GM10248 (cell line): ENCODE measurements at regions not wholly inside any gene's neighbourhood (a gene's known extent, or its start where the extent isn't known, plus 50 kb on each side); places are given as distances from the start of the nearest gene placed in this dataset.
A peak's percentile ranks its signal among the peaks of the same experiment; 100 is the strongest.

Experiments
- CTCF ChIA-PET: fragments of 300-600 bp; sonication (Branson Sonifier 250); formaldehyde crosslinking; extraction: SDS; loops from one replicate; lab custom pipeline; 2021; ENCODE audit warnings: antibody characterized with exemption; lab: Yijun Ruan, JAX
- POLR2A ChIA-PET: fragments of 350-650 bp; sonication (Branson Sonifier 250); formaldehyde crosslinking; extraction: SDS; loops from one replicate; lab custom pipeline; 2020; ENCODE audit warnings: antibody characterized with exemption; lab: Yijun Ruan, JAX
- DNase-seq: peaks from one replicate; pipeline ENCODE4 v3.0.0; 2012; ENCODE audit errors: extremely low spot score
- TF ChIP-seq, protein P1 (sequence below): IDR thresholded peaks from 2 replicates; pipeline ENCODE4 v1.5.1; 2012; ENCODE audit warnings: mild to moderate bottlenecking, low read depth; ENCODE audit errors: extremely low read depth, missing control alignments, control extremely low read depth

DNA sequence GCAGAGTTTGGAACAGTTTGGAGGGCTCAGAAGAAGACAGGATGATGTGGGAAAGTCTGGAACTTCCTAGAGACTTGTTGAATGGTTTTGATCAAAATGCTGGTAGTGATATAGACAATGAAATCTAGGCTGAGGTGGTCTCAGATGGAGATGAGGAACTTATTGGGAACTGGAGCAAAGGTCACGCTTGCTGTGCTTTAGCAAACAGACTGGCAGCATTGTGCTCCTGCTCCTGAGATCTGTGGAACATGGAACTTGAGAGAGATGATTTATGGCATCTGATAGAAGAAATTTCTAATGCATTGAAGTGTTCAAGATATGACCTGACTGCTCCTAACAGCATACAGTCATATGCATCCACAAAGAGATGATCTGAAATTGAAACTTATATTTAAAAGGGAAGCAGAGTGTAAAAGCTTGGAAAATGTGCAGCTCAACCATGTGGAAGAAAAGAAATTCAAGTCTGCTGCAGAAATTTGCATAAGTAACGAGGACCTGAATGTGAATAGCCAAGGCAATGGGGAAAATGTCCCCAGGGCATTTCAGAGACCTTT is 186.9 kb upstream of the PHYHIPL start:
- POLR2A ChIA-PET = no interaction called here
- no peak for DNase-seq
- CTCF ChIA-PET = interaction anchor here (1.4 kb wide), 1 partner anchor 18 kb away, joined by 4 read pairs; no protein-coding TSS in a partner anchor
- TF ChIP-seq, protein P1, sequence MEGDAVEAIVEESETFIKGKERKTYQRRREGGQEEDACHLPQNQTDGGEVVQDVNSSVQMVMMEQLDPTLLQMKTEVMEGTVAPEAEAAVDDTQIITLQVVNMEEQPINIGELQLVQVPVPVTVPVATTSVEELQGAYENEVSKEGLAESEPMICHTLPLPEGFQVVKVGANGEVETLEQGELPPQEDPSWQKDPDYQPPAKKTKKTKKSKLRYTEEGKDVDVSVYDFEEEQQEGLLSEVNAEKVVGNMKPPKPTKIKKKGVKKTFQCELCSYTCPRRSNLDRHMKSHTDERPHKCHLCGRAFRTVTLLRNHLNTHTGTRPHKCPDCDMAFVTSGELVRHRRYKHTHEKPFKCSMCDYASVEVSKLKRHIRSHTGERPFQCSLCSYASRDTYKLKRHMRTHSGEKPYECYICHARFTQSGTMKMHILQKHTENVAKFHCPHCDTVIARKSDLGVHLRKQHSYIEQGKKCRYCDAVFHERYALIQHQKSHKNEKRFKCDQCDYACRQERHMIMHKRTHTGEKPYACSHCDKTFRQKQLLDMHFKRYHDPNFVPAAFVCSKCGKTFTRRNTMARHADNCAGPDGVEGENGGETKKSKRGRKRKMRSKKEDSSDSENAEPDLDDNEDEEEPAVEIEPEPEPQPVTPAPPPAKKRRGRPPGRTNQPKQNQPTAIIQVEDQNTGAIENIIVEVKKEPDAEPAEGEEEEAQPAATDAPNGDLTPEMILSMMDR = no peak

DNA sequence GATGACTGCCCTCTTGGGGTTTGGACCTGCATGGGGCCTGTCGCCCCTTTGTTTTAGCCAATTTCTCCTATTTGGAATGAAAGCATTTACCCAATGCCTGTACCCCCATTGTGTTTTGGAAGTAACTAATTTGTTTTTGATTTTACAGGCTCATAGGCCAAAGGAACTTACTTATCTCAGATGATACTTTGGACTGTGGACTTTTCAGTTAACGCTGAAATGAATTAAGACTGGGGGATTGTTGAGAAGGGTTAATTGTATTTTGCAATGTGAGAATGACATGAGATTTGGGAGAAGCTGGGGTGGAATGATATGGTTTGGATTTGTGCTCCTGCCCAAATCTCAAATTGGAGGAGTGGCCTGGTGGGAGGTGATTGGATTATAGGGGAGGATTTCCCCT is 185.8 kb upstream of the PHYHIPL start:
- ChIA-PET POLR2A (no interaction called here), CTCF (interaction anchor here (0.9 to 2.4 kb wide), 4 partner anchors 12 to 123 kb away, joined by 3 to 7 read pairs (median 4); no protein-coding TSS in a partner anchor)

DNA sequence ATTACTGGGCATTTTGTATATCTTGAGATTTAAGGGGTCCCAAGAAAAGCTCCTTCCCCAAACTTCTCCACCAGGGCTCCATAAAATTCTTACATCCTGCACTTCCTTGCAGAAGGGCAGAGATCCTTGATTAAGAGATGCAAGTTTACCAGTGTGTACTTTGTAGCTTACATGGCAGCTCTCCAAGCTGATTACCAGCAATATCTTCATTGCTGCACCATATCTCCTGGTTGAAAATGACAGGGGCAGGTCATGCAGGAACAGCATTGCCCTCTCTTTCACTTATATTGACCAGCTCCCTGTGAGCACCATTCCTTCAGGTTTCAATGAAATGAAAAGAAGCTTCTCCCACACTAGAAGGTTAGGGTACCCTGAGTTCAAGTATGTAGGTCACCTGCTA is 184.6 kb upstream of the PHYHIPL start:
- POLR2A ChIA-PET = no interaction called here
- CTCF ChIA-PET = interaction anchor here (1.3 to 2.4 kb wide), 3 partner anchors 10 to 160 kb away, joined by 4 to 7 read pairs (median 4); no protein-coding TSS in a partner anchor
- TF ChIP-seq, protein P1 = no peak
- DNase-seq = no peak

More for the DNA sequence above, 185.8 kb upstream of the PHYHIPL start:
- no peak for DNase-seq
- TF ChIP-seq, protein P1 = no peak

DNA sequence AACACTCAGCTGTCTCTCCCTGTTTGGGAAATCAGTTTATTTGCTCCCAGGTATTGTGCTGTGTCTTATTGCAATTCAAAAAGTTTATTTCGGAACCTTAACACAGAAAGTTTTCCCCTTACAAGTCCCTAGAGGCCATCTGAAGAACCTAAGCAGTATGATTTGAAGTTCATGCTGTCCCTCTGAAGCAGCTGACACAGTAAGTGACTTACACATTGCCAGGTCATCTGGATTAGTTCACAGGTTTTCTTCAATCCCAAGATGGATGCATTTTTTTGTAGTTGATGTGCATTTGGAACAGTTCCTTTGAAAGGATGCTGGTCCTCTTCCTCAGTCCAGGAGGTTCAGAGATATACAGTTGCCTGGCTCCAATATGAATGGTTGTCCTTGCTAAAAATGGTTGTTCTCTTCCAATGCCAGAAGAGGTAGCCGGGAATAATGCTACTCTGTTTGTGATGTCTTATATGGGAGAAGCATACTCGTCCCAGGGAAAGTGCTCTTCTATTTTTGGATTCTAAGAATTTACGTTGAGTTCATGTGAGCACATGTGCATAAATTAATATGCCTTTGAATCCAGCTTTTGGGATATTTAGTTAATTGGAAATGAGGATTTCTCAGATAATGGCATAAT is 183.5 kb upstream of the PHYHIPL start:
- POLR2A ChIA-PET = interaction anchor here (0.6 kb wide), 1 partner anchor 361 kb away, joined by 3 read pairs; no protein-coding TSS in a partner anchor
- no peak for DNase-seq
- TF ChIP-seq, protein P1 = no peak
- CTCF ChIA-PET = interaction anchor here (1.0 to 2.4 kb wide), 3 partner anchors 10 to 14 kb away, joined by 3 to 7 read pairs (median 4); no protein-coding TSS in a partner anchor

DNA sequence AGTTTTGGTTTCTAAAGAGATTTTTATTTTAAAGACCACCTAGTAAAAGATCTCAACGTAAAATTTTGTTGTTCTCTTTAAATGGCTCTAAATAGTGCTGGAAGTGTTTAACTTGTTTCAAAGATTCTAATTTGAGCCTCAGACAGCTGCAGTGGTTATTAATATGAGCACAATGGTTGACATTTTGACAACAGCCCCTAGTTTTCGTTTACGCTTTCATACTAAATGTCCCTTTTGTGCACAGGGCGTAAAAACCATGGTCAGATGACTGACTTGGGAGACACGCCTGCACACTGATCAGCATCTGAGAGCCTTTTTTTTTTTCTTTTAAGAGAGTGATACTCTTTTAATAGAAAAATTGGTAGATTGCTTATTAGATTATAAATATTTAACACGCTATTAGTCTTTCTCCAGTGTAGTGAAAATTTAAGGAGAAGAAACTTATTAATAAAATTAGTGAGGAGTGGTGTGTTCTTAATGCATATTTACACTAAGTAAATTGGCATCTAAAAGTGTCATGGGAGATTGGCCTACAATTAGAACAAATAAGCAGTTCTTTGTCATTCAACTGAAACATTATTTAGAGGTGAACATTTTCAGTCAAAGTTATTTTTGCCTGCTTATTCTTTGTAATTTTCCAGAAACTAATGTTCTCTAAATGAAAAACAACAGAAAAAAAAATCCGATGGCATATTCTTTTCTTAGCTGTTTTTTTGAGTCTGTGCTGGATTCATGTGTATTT is 182.8 kb upstream of the PHYHIPL start:
- TF ChIP-seq, protein P1 = no peak
- ChIA-PET CTCF (interaction anchor here (1.0 to 2.1 kb wide), 4 partner anchors 9 to 31 kb away, joined by 3 to 8 read pairs (median 4); no protein-coding TSS in a partner anchor), POLR2A (no interaction called here)
- peak; percentile 28 for DNase-seq
